Mesothelial cell of epicardium (in vitro differentiated cells): ENCODE measurements at regions not wholly inside any gene's neighbourhood (a gene's known extent, or its start where the extent isn't known, plus 50 kb on each side); places are given as distances from the start of the nearest gene placed in this dataset.
"Not testable (repeated sequence)": the region's sequence is repeated elsewhere in the genome, so short reads cannot be mapped to it uniquely, and the experiment has no call there.

ENCODE experiments used
- DNase-seq, 2 experiments: peaks; one replicate each; pipeline ENCODE4 v3.0.0; 2021; ENCODE audit warnings: low spot score in 2 of 2; ENCODE audit not compliant: unreplicated experiment in 2 of 2
- H3K27ac Mint-ChIP-seq: 2 replicates; pipeline ENCODE4 v1.8.0; 2021; ENCODE audit warnings: mixed read lengths
- H3K27me3 Mint-ChIP-seq: 2 replicates; pipeline ENCODE4 v1.8.0; 2021; ENCODE audit warnings: low read depth, mixed read lengths
- H3K36me3 Mint-ChIP-seq: 2 replicates; pipeline ENCODE4 v1.8.0; 2021; ENCODE audit warnings: mixed read lengths
- H3K4me1 Mint-ChIP-seq: 2 replicates; pipeline ENCODE4 v1.8.0; 2021; ENCODE audit warnings: mixed read lengths
- H3K4me3 Mint-ChIP-seq: 2 replicates; pipeline ENCODE4 v1.8.0; 2021; ENCODE audit warnings: mild to moderate bottlenecking, moderate library complexity, mixed read lengths
- H3K9me3 Mint-ChIP-seq: 2 replicates; pipeline ENCODE4 v1.8.0; 2021; ENCODE audit warnings: mixed read lengths
- CTCF ChIP-seq: fragments of 200-600 bp; sonication (generic); IDR thresholded peaks from one replicate; pipeline ENCODE4 v1.5.0; 2021; ENCODE audit warnings: antibody characterized with exemption; ENCODE audit not compliant: unreplicated experiment

DNA sequence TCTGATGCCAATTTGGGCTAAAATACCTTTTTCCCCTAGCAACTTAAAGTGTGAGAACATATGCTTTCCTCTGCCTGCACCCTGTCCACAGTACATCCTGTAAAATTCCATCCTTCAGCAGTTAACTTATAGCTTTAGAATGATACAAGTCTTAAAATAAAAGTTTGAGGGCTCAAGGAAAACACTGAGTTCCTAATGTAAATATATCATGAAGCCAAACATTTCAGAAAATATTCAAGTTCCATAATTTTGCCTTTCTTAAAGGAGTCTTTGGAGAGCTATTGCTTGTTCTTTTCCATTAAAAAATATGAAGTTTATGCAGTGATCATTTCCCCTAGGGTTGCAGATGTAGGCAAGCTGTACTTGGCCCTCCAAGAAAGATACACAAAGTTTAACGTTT lies 303.8 kb downstream of the COL12A1 start:
- Mint-ChIP-seq H3K27ac (no peak overlapping the region), H3K27me3 (peaks cover 1% of the 10 kb centered on the region), H3K4me1 (no peaks in the 10 kb centered on the region), H3K4me3 (no peak overlapping the region), H3K9me3 (peaks cover 69% of the 10 kb centered on the region), H3K36me3 (no peaks in the 10 kb centered on the region)
- TF ChIP-seq CTCF, result no peak
- no peak for DNase-seq

DNA sequence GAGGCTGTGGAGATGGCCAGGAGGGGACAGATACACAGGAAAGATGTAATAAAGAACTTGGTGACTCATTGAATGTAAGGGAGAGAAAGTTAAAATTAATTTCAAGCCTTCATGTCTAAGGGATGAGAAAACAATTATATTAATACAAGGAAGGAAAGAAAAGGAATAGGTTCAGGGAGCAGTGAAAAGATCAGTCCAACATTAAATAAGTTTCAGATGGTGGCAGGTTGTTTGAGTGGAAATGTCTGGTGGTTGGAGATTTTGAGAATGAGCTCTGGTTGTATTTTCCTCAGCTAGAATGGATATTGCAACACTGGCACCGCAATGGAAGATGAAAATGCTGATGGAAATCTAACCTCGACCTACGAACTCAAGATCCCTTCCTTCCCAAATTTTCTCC lies 304.3 kb downstream of the COL12A1 start:
- H3K36me3 Mint-ChIP-seq, result no peaks in the 10 kb centered on the region
- TF ChIP-seq CTCF, result no peak
- H3K4me1 Mint-ChIP-seq, result no peaks in the 10 kb centered on the region
- peaks cover 2% of the 10 kb centered on the region for H3K27me3 Mint-ChIP-seq
- H3K27ac Mint-ChIP-seq, result no peak overlapping the region
- H3K9me3 Mint-ChIP-seq, result peaks cover 69% of the 10 kb centered on the region
- no peak for DNase-seq
- H3K4me3 Mint-ChIP-seq, result no peak overlapping the region

DNA sequence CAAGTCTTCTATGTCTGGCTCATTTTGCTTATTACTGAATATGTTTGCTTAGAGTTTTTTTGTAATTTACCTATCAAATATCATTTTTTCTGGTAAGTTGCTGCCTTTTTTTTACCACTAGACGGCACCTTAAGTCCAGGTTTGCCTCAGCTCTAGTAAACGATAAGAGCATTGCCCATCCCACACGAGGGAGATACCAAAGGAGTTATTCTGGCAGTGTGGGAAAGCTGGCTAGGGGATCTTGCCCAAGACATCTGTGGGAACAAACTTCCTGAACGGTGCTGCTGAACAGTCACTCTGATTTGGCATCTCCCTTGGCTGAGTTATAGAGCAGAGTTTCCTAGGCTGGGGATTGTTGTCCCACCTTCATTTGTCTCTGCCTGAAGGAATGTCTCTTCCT lies 306.4 kb downstream of the COL12A1 start:
- no peak overlapping the region for H3K4me3 Mint-ChIP-seq
- no peaks in the 10 kb centered on the region for H3K36me3 Mint-ChIP-seq
- no peak for TF ChIP-seq CTCF
- H3K9me3 Mint-ChIP-seq, result peaks cover 54% of the 10 kb centered on the region
- no peaks in the 10 kb centered on the region for H3K4me1 Mint-ChIP-seq
- DNase-seq, result no peak
- no peak overlapping the region for H3K27ac Mint-ChIP-seq
- peaks cover 6% of the 10 kb centered on the region for H3K27me3 Mint-ChIP-seq

DNA sequence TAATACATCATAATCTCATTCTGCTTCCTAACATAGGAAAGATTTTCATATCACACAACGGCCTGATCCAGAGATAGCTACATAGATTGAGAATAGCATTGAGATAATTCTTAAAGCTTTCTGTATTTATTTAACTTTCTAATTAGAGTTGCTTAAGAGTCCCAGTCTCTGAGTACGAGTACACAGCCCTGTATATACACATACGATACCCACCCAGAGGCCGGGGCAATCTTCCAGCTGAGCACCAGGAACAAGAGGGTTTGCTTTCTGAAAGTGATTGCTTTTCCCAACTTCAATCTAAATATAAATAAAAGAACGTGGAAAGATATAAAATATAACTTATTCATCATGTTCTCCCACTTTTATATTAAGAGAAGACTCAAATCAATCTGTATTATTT lies 313.8 kb downstream of the COL12A1 start:
- Mint-ChIP-seq H3K36me3 (no peaks in the 10 kb centered on the region), H3K4me1 (no peaks in the 10 kb centered on the region), H3K4me3 (no peak overlapping the region), H3K27ac (no peak overlapping the region), H3K27me3 (peaks cover 19% of the 10 kb centered on the region), H3K9me3 (peaks cover 7% of the 10 kb centered on the region)
- no peak for DNase-seq
- TF ChIP-seq CTCF, result no peak

- H3K36me3 Mint-ChIP-seq, result no peaks in the 10 kb centered on the region
- H3K4me3 Mint-ChIP-seq, result no peak overlapping the region
- peaks cover 7% of the 10 kb centered on the region for H3K9me3 Mint-ChIP-seq
- no peak for TF ChIP-seq CTCF
- H3K4me1 Mint-ChIP-seq, result no peaks in the 10 kb centered on the region
- no peak overlapping the region for H3K27ac Mint-ChIP-seq
- peaks cover 21% of the 10 kb centered on the region for H3K27me3 Mint-ChIP-seq
- DNase-seq, result no peak
Observed at GRCh38 chr6:74891349-74891831, 314.5 kb downstream of the COL12A1 start.

- H3K36me3 Mint-ChIP-seq, result no peaks in the 10 kb centered on the region
- H3K27ac Mint-ChIP-seq, result no peak overlapping the region
- peaks cover 11% of the 10 kb centered on the region for H3K9me3 Mint-ChIP-seq
- no peaks in the 10 kb centered on the region for H3K4me1 Mint-ChIP-seq
- no peak for TF ChIP-seq CTCF
- H3K4me3 Mint-ChIP-seq, result no peak overlapping the region
- peaks cover 18% of the 10 kb centered on the region for H3K27me3 Mint-ChIP-seq
- no peak for DNase-seq
Observed at GRCh38 chr6:74889635-74890034, 316.2 kb downstream of the COL12A1 start.

DNA sequence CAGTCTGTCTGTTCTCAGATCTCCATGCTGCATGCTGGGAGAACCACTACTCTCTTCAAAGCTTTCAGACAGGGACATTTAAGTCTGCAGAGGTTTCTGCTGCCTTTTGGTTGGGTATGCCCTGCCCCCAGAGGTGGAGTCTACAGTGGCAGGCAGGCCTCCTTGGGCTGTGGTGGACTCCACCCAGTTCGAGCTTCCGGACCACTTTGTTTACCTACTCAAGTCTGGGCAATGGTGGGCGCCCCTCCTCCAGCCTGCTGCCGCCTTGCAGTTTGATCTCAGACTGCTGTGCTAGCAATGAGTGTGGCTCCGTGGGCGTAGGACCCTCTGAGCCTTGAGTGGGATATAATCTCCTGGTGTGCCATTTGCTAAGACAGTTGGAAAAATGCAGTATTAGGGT lies 317.1 kb downstream of the COL12A1 start:
- H3K9me3 Mint-ChIP-seq, result peaks cover 11% of the 10 kb centered on the region
- not testable (repeated sequence) for H3K36me3 Mint-ChIP-seq, DNase-seq

More for the DNA sequence above, 317.1 kb downstream of the COL12A1 start:
- peaks cover 18% of the 10 kb centered on the region for H3K27me3 Mint-ChIP-seq
- not testable (repeated sequence) for H3K27ac Mint-ChIP-seq, H3K4me3 Mint-ChIP-seq, H3K4me1 Mint-ChIP-seq
